ENCODE measurements at regions not wholly inside any gene's neighbourhood (a gene's known extent, or its start where the extent isn't known, plus 50 kb on each side); places are given as distances from the start of the nearest gene placed in this dataset.

DNA sequence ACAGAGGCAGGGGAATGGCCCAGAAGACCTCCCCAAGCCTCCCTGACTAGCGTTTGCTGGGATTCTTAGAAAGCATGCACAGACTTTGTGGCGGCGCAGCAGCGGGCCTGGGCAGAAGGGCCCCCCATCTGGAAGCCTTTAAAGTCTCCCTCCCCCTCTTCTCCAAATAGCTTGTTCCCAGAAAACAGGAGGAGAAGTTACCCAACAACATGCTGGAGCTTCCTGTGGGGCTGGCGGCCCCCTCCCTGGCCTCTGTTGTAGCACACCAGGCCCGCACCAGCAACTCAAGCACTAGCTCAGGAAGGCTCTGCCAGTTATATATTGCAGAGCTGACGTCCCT is 334.8 kb downstream of the DYSF start:
- no peak for DNase-seq

DNA sequence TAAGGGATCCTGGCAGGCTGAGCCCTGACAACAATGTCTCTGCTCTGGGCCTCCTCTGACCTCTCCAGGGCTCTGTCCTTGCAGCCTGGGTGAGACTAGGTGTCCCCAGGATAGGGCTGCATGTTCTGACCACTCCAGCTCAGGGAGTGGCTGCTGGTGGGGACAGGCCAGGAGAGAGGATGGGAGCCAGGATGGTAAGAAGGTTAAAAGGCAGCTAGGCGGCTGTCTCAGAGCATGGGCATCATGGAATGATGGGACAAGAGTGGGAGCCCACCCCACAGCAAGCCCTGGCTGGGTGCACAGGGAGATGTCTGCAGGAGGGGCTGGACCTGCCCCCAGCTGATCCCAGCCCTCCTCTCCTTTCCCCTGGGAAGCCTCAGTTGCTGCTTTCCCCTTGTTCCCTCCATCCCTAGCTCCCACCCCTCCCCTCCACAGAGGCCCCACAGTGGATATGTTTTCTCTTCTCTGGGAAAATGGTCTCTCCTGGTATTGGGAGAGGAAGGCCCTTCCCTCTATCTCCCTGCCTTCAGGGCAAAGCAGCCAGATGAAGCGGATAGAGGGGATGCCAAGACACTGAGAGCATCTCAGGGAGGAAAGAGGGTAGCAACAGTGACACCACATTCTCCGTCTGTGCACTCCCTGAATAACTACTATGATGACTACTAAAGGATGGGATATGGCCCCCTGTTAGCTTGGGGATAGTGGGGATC is 334.3 kb downstream of the DYSF start:
- DNase-seq: no peak

DNA sequence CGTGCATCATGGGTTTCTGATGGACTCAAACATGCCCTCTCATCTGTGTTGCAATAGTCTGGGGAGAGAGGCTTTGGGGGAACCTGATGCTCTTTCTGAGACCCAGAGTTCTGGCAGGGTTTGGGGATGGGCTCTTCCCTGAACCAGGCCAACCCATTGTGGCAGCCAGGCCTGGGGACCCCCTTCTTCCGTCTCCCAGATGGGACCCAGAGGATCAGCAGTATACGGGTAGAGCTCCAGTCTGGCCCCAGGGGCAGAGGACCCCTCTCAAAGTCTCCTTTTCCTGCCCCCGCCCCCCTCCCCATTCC is 333.7 kb downstream of the DYSF start:
- DNase-seq: no peak

DNA sequence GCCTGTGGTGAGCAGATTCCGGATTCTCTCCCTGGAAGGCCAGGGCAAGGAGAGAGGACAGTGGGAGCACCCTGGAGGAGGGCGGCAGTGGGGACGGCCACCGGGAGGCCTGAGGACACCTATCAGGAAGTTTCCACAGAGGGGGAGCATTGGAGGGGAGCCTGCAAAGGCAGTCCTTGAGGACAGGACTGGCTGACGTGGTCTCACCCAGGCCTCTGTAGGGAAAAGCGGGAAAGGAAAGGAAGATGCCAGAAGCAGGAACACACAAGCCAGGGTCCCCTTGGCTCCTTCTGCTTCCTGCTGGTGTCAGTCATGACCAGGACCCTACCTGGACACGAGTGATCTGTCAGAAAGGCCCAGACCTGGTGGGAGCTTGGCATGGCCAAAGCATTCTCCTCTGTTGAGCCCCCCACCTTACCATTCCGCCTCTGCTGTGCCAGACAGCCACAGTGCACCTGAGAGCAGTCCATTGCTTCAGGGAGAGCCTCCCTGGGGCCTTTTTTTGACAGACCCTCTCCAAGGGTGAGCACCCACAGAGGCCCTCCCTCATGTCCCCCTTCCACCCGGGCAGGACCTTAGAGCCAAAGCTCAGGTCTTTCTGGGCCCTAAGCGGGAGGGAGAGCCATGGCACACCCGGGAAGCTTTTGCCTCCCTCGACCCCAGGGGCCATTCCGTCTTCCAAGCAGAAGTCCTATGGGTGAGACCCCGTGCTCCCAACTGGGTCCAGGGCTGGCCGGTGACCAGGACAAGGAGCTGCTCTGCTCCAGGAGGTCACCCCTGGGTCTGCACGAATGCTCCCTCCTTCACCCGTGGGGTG is 333.1 kb downstream of the DYSF start:
- DNase-seq: no peak

DNA sequence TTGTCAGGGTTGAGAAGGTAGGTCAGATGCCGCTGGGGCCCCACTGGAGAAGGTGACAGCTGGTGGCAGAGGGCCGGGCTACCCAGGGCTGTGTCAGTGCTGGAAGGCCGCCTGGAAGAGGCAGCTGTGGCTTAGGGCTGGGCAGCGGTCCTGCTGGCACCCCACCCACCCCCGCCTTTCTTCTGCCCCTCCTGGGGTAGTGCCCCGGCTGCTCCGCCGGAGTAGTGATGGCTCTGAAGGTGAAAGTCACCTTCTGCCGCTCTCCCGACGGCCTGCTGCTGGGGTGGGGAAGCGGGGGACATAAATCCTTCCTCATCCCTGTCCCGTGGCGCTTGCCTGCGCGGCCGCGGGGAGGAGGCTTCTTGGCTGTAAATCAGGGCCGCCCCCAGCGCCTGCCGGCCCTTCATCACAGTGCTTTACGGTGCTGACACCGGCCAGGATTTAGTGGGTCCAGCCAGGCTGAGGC is 332.2 kb downstream of the DYSF start:
- DNase-seq: no peak

DNA sequence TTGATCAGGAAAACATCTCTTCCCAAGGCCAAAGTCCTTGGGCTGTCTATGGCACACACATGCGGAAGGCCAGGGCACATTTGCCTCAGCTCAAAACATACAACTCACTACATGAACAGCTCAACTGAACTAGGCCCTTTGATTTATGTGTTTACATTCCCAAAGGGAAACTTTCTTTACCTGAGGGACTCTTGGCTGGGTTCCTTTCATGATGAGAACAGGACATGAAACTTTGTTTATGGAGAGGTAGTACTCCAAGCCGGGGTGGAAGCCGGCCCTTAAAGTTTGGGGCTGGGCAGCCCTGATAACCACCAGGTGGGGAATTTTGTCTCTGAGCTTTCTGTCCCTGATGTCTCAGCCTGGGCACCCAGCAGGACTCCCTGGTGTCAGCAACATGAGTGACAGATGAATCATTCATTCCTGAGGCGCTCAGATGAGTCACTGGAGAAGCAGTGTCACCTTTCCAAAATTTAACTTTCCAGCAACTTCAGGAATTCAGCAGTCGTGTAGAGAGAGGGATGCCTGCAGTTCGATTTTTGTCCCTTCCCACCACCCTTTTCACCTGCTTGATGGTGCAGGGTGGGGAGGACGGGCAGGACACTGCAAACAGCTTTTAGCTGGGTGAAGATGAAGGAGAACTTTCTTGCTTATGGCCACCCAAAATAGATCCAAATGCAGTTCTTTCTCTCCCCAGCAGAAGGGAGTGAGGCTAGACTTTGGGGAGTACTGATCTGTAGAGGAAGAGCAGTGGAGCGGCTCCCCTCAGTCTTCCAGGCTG is 331.6 kb downstream of the DYSF start:
- no peak for DNase-seq

DNA sequence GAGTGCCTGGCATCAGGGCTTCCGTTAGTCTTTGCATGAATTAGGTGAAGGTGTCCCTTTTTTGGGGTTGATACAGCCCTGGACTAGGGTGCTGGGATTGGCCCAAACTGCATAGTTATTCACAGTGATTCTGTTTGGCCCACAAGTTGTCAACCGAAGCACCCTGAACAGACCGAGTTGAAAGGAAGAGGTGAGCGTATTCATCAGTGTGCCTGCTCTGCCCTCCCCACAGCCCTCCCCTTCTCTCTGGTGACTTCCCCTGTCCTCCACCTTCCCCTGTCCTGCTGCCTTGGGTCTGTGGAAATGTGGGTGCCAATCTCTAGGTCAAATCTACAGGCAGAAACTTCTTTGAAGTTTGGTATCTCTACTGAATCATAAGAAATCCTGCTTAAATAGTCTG is 330.5 kb downstream of the DYSF start:
- DNase-seq: no peak

DNA sequence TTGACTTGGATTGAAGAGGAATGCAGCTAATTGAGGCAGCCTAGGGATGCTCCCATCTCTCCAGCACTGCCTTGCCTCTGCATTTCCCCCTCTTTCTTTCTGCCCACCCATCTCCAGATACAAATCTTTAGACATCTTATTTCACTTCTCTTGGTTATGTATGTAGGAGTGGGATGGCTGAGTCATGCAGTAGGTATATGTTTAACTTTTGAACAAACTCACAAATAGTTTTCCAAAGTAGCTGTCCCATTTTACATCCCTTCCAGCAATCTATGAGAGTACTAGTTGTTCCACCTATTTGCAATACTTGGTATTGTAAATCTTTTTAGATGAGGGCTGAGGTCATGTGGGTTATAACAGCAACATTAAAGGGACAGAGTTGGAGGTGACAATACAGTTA is 329.9 kb downstream of the DYSF start:
- no peak for DNase-seq

DNA sequence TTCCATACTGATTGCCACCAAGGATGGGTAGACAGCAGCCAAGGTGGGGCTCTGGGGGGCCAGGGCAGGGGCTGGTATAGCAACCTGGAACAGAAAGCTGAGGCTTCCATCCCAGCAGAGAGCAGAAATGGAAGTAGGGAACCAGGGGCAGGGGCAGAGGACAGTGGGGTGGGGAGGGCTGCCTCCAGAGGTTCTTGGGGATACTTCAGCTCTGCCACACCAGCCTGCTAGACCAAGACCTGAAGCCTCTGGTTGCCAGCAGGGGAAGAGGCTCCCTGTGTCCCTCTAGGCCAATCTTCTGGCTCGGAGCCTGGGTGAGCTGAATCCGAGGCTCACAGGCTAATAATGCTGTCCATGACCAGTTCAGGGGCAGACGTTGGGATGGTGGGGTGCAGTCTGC is 329.0 kb downstream of the DYSF start:
- no peak for DNase-seq

DNA sequence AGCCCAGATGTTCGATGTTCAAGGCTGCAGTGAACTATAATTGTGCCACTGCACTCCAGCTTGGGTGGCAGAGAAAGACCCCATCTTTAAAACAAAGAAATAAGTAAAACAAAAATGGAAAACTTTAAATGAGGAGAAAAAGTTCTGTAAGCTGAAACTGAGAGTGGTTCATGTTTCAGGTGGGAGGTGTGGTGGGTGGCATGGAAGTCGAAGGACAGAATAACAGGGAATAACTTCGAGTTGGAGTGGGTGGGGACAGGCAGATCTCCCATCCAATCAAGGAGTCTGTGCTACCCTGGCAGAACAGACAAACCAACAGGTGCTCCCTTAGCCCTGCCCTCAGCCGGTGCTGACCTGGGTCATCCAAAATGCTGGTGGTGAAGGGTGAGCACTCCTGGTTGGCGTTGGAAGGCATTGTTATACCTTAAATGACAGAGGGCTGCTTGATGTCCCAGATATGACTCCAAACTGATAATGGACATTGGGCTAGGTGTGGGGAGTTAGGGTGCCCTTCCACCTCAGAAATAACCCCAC is 328.4 kb downstream of the DYSF start:
- DNase-seq: no peak

DNA sequence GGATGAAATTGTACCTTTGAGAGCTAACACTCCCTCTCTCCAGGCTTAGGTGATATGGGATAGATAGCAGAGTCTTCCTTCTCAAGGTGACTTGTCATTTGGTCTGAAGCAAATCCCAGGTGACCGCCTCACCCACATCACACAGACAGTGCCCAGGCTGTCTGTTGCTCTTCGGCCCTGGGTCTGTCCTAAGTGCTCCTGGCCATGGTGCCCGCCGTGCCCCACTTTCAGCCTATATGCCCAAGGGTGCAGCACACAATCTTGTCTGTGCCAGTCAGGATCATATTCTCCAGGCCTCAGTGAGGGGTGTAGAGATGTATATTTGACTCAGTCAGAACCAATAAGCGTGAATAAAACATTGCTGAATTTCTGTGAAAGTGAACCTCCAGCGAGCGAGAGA is 326.8 kb downstream of the DYSF start:
- no peak for DNase-seq

DNA sequence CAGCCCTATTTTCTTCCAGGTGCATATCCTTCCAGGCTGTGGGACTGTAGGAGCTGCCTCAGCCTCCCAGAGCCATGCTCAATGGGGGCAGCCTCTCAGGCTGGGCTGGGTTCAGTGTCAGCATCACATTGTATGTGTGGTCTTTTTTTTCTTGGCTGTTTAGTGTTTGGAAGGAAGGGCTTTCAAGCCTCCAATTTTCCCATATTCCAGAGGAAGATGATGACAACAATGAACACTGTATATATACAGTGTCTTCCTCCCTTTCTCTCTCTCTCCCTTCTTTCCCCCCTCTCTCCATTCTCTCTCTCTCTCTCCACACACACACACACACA is 326.4 kb downstream of the DYSF start:
- DNase-seq: no peak

DNA sequence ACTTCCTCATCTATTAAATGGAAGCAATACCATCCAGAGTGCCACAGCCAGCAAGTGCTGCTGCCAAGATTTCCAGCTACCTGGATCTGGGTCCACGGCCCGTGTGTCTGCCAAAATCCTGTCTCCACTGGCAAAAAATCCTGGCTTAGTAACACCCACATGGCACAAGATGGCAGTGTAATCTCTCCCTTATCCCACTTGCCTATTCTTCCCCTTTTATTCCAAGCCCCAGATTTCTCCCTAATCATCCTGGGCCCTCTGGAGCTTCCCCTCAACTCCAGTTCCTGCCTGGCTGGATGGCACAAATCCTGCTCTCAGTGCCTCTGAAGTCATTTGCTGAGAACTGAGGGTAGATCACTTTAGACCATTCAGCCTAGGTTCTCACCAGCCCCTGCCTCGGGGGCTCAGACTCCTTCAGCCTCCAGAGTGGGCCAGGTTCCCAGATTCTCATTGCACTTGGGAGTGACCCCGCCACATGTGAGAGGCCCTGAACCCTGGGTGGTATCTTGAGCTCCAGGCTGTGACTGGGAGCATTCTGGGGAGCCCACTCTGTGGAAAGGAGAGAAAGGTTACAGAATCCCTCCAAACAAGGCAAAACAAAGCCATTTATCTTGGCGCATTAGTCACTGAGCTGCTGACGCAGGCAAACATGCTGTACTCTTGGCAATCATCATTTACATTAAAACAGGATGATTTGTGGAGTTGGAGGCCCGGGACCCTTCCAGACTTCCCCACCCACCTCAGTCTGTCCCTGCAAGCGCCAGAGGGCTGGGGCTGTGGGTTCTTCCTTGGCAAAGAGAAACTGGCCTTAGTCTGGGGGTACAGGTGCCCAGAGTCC is 325.8 kb downstream of the DYSF start:
- no peak for DNase-seq

DNA sequence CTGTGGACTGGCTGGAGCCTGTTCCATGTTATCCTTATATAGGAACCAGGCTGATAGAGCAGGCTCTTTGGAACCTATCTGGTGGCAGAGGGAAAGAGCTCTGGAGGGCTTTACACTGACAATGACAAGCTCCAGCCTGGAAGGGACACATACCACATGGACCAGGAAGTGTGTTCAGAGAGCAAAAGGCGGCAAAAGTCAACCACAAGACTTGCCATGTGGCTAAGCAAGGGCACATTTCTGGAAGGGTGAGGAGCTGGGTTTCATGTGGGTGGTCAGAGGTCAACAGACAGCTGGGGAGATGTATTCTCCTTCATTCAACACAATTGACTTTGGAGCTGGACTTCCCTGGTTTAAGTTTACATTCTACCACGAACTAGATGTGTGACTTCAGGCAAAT is 325.2 kb downstream of the DYSF start:
- no peak for DNase-seq

DNA sequence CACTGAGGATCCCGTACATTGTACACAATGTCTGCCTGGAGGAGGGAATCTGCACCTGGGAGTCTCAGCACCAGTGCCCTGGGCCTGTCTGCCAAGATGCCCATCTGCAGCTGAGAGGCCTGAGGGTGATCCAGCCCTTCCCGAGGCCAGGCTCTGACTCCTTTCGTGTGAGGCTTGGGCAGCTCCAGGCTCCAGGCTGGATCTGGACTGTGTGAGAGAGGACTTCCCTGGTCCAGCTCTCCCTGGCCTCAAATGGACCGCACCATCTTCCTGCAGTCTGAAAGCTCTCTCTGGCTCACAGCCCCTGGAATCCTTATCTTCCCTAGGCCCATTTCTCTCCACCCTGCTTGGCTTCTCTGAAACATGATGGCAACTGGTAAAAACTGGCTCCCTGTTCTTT is 324.6 kb downstream of the DYSF start:
- no peak for DNase-seq

DNA sequence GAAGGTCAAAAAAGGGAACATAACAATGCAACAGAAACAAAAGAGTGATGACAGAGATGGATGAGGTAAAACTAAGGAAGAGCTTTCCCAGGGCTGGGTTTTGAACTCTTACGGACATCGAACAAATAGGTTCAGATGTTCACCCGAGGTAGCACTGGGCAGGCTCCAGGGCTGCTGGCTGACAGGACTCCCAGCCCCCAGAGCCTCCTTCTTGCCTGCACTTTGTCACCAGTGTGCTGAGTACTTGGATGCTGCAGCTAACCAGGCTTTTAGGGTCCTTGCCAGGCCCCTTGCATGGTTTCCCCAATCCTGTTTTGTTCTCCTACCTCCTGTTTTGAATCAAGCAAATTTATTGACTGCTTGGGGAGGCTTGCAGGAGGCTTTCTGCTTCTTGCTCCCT is 322.9 kb downstream of the DYSF start:
- no peak for DNase-seq

DNA sequence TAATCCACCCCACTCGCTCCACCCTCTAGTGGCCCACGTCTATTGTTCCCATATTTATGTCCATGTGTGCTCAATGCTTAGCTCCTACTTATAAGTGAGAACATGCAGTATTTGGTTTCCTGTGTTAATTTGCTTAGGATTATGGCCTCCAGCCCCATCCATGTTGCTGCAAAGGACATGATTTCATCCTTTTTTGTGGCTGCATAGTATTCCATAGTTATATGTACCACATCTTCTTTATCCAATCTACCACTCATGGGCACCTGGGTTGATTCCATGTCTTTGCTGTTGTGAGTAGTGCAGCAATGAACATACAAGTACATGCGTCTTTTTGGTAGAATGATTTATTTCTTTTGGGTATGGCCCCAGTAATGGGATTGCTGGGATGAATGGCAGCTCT is 319.9 kb downstream of the DYSF start:
- DNase-seq: no peak

DNA sequence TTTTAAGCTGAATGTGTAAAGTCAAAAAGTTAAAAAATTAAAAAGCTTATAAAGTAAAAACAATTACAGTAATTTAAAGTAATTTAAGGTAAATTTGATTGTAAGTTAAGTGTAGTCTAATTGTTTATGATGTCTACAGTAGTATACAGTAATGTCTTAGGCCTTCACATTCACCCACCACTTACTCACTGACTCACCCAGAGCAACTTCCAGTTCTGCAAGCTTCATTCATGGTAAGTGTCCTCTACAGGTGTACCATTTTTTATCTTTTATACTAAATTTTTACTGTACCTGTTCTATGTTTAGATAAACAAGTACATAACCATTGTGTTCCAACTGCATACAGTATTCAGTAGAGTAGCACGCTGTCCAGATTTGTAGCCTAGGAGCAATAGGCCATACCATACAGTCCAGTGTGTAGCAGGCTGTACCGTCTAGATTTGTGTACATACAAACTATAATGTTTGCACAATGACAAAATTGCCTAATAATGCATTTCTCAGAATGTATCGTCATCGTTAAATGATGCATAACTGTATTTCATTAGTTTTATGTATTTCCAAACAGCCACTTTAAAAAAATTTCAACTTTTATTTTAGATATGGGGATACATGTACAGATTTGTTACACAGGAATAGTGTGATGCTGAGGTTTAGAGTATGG is 319.3 kb downstream of the DYSF start:
- no peak for DNase-seq

DNA sequence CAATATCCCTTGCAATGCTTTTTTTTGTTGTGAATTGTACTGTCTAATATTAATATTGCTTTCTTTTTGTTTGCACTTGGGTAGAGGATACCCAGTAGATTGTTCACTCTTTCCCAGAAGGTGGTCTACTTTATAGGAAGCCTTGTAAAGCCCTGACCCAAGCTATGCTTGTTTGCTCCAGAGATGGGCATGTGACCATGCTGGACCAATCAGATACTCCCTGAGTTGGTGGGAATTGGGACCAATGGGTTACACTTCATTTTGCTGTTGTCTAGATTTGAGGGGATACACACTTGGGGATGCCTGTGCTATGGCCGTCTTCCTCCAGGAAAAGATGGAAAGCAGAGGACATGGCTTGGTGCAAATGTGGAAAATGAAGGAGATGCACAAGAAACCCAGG is 314.3 kb downstream of the DYSF start:
- no peak for DNase-seq

DNA sequence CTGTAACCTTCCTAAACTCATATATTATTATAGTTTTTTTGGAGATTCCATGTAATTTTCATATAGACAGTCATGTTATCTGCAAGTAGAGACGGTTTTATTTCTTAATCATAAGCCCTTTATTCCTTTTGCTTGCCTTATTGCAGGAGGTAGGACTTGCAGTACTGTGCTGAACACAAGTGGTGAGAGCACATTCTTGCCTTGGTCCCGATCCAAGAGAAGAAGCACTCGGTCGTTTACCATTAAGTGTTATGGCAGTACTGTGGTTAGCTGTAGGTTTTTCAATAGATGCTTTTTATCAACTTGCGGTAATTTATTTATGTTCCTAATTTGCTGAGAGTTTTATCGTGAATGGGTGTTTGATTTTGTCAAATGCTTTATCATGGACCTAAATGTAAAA is 305.7 kb downstream of the DYSF start:
- no peak for DNase-seq

DNA sequence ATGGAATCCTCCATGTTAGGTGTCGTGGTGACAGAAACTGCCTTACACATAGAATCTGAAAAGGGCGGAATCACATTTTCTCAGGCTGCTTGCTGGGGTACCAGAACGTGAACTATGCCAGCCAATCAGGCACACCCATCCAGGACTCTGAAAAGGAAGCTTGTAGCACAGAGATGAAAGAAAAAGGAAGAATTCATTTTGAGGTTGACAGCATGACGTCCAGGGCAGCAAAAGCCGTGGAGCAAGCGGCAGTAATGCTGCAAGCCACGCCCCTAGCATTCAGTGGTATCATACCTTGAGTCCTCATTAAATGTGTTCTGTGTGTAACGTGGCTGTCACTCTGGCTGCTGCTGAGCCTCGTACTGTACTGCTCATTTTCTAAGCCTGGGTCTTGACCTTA is 304.0 kb downstream of the DYSF start:
- no peak for DNase-seq

DNA sequence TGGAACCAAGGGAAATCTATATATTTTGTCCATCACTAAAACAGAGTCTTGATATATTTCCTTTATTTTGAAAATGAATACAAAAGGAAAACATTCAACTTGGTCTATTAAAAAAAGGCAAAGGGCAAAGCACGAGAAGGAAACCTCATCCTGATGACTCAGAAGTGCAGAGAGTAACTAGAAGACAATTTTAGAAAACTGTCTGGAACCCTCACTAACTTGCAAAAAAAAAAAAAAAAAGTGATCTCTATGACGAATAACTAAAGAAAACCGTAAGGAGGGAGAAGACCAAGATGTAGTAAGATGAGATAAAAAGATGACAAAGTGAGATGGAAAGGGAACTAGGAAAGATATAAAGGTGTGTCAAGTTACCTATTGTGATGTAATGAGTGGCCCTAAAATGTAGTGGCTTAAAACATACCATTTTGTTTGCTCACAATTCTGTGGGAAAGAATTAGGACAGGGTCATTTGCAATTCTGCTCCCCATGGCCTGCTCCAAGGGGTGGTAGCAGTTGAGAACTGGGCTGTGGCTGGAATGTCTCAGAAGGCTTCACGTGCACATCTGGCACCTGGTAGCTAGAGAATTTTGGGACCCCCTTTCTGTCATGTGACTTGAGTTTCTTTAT is 303.0 kb downstream of the DYSF start:
- DNase-seq: no peak
